Tibial nerve (tissue), 4 donors: ENCODE measurements at regions not wholly inside any gene's neighbourhood (a gene's known extent, or its start where the extent isn't known, plus 50 kb on each side); places are given as distances from the start of the nearest gene placed in this dataset.

Source experiments
- DNase-seq, 2 donors: peaks; one replicate each; pipeline ENCODE4 v3.0.0-alpha.2; 2019; ENCODE audit warnings: low spot score in 2 of 2
- H3K27ac ChIP-seq, 4 donors: fragments of 200-600 bp; sonication (generic) in 3 of 4; one replicate each; pipeline ENCODE4 v1.5.1; 2017 to 2019; ENCODE audit warnings: mild to moderate bottlenecking in 1 of 4
- H3K27me3 ChIP-seq, 2 donors: fragments of 200-600 bp; sonication (generic) in 1 of 2; one replicate each; pipeline versions ENCODE4 v1.5.1 to v1.6.0; 2017 to 2019
- H3K36me3 ChIP-seq, 3 donors: fragments of 200-600 bp; sonication (generic); one replicate each; pipeline ENCODE4 v1.5.1; 2018 to 2019
- H3K4me1 ChIP-seq, 4 donors: fragments of 200-600 bp; sonication (generic) in 3 of 4; one replicate each; pipeline ENCODE4 v1.5.1; 2017 to 2019
- H3K4me3 ChIP-seq, 4 donors: fragments of 200-600 bp; sonication (generic) in 3 of 4; one replicate each; pipeline ENCODE4 v1.5.1; 2017 to 2019; ENCODE audit warnings: mild to moderate bottlenecking in 1 of 4, moderate library complexity in 1 of 4
- H3K9me3 ChIP-seq, 4 donors: fragments of 200-600 bp; sonication (generic) in 3 of 4; one replicate each; pipeline ENCODE4 v1.5.1; 2017 to 2019
- EP300 ChIP-seq, 2 donors: sonication (generic); formaldehyde crosslinking; IDR thresholded peaks; one replicate each; pipeline ENCODE4 v1.6.1; 2017; ENCODE audit warnings: antibody characterized with exemption in 2 of 2, mild to moderate bottlenecking in 1 of 2
- POLR2A ChIP-seq, 2 donors: fragments of 450-650 bp; IDR thresholded peaks; one replicate each; pipeline ENCODE4 v1.6.1; 2017; ENCODE audit warnings: antibody characterized with exemption in 2 of 2, mild to moderate bottlenecking in 2 of 2, moderate library complexity in 2 of 2
- WGBS, 2 donors: methylation state at CpG; one replicate each; pipeline ENCODE4 v1.1.5; 2018; 5-methylcytosine and 5-hydroxymethylcytosine counted together
- TF ChIP-seq, protein P1 (sequence below), 5 experiments: fragments of 200-600 bp in 3 of 5; fragments of 450-650 bp in 2 of 5; sonication (generic) in 3 of 5; IDR thresholded peaks; one replicate each; pipeline ENCODE4 v1.5.1; 2016 to 2019; ENCODE audit warnings: antibody characterized with exemption in 5 of 5, mild to moderate bottlenecking in 3 of 5, moderate library complexity in 2 of 5

DNA sequence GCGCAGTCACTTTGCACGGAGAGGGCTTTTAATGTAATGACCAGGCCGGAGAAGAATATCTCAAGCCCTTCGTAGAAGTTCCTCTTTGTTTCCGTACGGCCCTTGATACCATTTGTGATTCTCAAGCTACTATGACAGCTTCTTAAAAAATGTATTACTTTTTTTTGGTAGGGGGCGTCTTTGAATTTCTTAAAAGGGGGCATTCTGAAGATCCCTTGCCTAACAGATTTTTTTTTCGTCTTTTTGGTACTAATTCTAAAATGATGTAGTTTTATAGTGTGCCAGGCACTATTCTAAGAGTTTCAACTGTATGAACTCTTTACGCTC is 614.0 kb downstream of the MCTP2 start:
- 18 to 28% methylated on average over 9 of the region's 9 CpGs for WGBS, 2 donors
- peak overlapping the region; percentile 28 to 59 (median 39) for H3K4me3 ChIP-seq
- no peaks in the 10 kb centered on the region for H3K27me3 ChIP-seq
- TF ChIP-seq, protein P1, sequence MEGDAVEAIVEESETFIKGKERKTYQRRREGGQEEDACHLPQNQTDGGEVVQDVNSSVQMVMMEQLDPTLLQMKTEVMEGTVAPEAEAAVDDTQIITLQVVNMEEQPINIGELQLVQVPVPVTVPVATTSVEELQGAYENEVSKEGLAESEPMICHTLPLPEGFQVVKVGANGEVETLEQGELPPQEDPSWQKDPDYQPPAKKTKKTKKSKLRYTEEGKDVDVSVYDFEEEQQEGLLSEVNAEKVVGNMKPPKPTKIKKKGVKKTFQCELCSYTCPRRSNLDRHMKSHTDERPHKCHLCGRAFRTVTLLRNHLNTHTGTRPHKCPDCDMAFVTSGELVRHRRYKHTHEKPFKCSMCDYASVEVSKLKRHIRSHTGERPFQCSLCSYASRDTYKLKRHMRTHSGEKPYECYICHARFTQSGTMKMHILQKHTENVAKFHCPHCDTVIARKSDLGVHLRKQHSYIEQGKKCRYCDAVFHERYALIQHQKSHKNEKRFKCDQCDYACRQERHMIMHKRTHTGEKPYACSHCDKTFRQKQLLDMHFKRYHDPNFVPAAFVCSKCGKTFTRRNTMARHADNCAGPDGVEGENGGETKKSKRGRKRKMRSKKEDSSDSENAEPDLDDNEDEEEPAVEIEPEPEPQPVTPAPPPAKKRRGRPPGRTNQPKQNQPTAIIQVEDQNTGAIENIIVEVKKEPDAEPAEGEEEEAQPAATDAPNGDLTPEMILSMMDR (IDR thresholded peaks at IDR 0.05): no peak
- peak in 1 of 2 donors; percentile 8 for TF ChIP-seq EP300 (IDR thresholded peaks at IDR 0.05)
- H3K9me3 ChIP-seq: peaks cover 0 to 14% (median 2%) of the 10 kb centered on the region in 4 donors
- no peaks in the 10 kb centered on the region for H3K36me3 ChIP-seq
- H3K27ac ChIP-seq: peak overlapping the region; percentile 56 to 91 (median 72)
- H3K4me1 ChIP-seq: peaks cover 0 to 14% (median 0%) of the 10 kb centered on the region in 4 donors
- DNase-seq: no peak

DNA sequence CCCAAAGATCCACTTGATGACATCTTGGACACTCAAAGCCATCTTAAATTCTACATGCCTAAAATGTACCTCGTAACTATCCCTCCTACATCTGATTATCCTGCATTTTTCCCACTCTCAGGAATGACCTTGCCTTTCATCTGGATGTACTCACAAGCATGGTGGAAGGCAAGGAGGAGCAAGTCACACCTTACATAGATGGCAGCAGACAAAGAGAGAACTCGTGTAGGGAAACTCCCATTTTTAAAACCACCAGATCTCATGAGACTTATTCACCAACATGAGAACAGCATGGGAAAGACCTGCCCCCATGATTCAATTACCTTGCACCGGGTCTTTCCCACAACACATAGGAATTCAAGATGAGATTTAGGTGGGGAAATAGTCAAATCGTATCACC is 616.0 kb downstream of the MCTP2 start:
- WGBS, 2 donors: 87 to 93% methylated on average over 4 of the region's 4 CpGs

DNA sequence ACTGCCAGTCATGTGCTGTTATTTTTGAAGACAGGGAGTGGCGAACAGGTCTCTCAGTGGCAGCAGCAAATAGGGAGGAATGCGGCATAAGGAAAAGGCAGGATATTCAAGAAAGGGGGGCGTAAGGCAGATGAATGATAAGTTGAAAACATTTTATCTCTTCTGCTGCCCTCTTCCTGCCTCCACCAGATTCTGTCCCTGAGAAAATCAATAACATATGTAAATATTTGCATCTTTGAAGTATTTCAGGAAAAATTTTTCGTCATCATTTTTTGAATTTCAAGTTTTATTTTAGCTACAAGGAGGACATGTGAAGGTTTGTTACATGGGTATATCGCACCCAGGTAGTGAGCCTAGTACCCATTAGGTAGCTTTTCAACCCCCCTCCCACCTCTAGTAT is 616.7 kb downstream of the MCTP2 start:
- no peak overlapping the region for H3K27ac ChIP-seq
- peaks cover 0 to 8% (median 2%) of the 10 kb centered on the region in 4 donors for H3K9me3 ChIP-seq
- H3K27me3 ChIP-seq: no peaks in the 10 kb centered on the region
- no peaks in the 10 kb centered on the region for H3K36me3 ChIP-seq
- no peak for DNase-seq
- WGBS, 2 donors: 96% methylated on average over 5 of the region's 5 CpGs
- H3K4me1 ChIP-seq: peaks cover 0 to 13% (median 0%) of the 10 kb centered on the region in 4 donors
- no peak overlapping the region for H3K4me3 ChIP-seq
- TF ChIP-seq EP300 (IDR thresholded peaks at IDR 0.05) (no peak), POLR2A (IDR thresholded peaks at IDR 0.05) (no peak)
- TF ChIP-seq, protein P1 (IDR thresholded peaks at IDR 0.05): no peak

More for the DNA sequence above, 616.0 kb downstream of the MCTP2 start:
- Histone ChIP-seq H3K9me3 (peaks cover 0 to 4% (median 2%) of the 10 kb centered on the region in 4 donors), H3K27ac (no peak overlapping the region), H3K4me1 (peaks cover 0 to 13% (median 0%) of the 10 kb centered on the region in 4 donors), H3K27me3 (no peaks in the 10 kb centered on the region), H3K4me3 (no peak overlapping the region), H3K36me3 (no peaks in the 10 kb centered on the region)
- TF ChIP-seq, protein P1 (IDR thresholded peaks at IDR 0.05): no peak
- TF ChIP-seq EP300 (IDR thresholded peaks at IDR 0.05) (no peak), POLR2A (IDR thresholded peaks at IDR 0.05) (no peak)
- DNase-seq: no peak

DNA sequence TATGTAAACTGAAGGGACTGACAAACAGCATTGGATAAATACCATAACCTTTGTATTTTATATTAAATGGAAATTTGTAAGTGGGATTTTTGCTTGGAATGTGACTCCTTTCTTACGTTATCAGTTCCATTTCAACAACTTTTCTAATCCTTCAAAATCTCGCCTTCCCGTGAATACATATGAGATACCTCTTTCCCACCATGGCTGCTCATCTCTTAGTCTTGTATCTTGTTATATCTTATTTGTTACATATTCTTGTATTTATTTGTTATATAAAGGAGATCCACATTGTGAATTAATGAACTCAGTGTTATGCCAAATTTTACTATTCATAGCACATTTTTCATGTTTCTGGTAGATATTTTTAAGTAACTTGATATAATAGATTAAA is 623.7 kb downstream of the MCTP2 start:
- no peak for DNase-seq
- H3K9me3 ChIP-seq: peaks cover 0 to 4% (median 0%) of the 10 kb centered on the region in 4 donors
- TF ChIP-seq, protein P1 (IDR thresholded peaks at IDR 0.05): no peak
- TF ChIP-seq EP300 (IDR thresholded peaks at IDR 0.05) (no peak), POLR2A (IDR thresholded peaks at IDR 0.05) (no peak)
- H3K4me3 ChIP-seq: no peak overlapping the region
- H3K36me3 ChIP-seq: no peaks in the 10 kb centered on the region
- no peaks in the 10 kb centered on the region for H3K27me3 ChIP-seq
- 96 to 98% methylated on average over 3 of the region's 3 CpGs for WGBS, 2 donors
- H3K27ac ChIP-seq: no peak overlapping the region
- H3K4me1 ChIP-seq: peaks cover 0 to 4% (median 0%) of the 10 kb centered on the region in 4 donors

DNA sequence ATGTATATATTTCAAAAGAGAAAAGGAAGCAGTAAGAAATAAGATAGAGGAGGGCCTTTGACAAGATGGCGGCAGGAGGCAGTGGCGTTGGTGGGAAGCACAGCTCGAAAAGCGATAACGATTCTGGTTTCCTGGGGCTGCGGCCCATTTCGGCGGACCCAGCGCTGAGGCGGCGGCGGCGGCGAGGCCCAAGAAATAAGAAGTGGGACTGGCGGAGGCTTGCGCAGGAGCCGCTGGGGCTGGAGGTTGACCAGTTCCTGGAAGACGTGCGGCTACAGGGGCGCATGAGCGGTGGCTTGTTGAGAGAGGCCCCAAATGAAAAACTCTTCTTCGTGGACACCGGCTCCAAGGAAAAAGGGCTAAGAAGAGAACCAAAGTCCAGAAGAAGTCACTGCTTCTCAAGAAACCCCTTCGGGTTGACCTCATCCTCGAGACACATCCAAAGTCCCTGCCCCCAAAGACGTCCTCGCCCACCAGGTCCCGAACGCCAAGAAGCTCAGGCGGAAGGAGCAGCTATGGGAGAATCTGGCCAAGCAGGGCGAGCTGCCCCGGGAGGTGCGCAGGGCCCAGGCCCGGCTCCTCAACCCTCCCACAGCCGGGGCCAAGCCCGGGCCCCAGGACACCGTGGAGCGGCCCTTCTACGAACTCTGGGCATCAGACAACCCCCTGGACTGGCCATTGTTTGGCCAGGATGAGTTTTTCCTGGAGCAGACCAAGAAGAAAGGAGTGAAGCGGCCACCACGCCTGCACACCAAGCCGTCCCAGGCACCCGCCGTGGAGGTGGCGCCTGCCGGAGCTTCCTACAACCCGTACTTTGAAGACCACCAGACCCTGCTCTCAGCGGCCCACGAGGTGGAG is 624.3 kb downstream of the MCTP2 start:
- peaks cover 0 to 4% (median 0%) of the 10 kb centered on the region in 4 donors for H3K9me3 ChIP-seq
- no peak overlapping the region for H3K4me3 ChIP-seq
- TF ChIP-seq EP300 (IDR thresholded peaks at IDR 0.05) (no peak), POLR2A (IDR thresholded peaks at IDR 0.05) (no peak)
- TF ChIP-seq, protein P1 (IDR thresholded peaks at IDR 0.05): no peak
- no peaks in the 10 kb centered on the region for H3K27me3 ChIP-seq
- H3K4me1 ChIP-seq: peaks cover 0 to 4% (median 0%) of the 10 kb centered on the region in 4 donors
- H3K36me3 ChIP-seq: no peaks in the 10 kb centered on the region
- no peak for DNase-seq
- no peak overlapping the region for H3K27ac ChIP-seq
- 95 to 96% methylated on average over 40 to 49 of the region's 49 CpGs for WGBS, 2 donors
